Endothelial cell of umbilical vein (primary cell): ENCODE measurements at regions not wholly inside any gene's neighbourhood (a gene's known extent, or its start where the extent isn't known, plus 50 kb on each side); places are given as distances from the start of the nearest gene placed in this dataset.

Experiments
- CTCF ChIP-seq, 2 donors: IDR thresholded peaks; 1 replicate in 1 of 2; 2 replicates in 1 of 2; pipeline ENCODE4 v1.5.1; 2011; ENCODE audit warnings: low read length in 2 of 2, mild to moderate bottlenecking in 2 of 2, moderate library complexity in 2 of 2, control low read depth in 1 of 2, inconsistent platforms in 1 of 2, low read depth in 1 of 2; ENCODE audit not compliant: insufficient read depth in 1 of 2; ENCODE audit errors: extremely low read depth in 1 of 2
- EZH2 ChIP-seq: IDR thresholded peaks from 2 replicates; pipeline ENCODE4 v1.6.1; 2012; ENCODE audit warnings: borderline replicate concordance, low read depth, mild to moderate bottlenecking, moderate library complexity, low read length, inconsistent platforms; ENCODE audit not compliant: severe bottlenecking
- FOS ChIP-seq: IDR thresholded peaks from 2 replicates; pipeline ENCODE4 v1.6.1; 2011; ENCODE audit warnings: mild to moderate bottlenecking, low read length, moderate library complexity, borderline replicate concordance; ENCODE audit not compliant: insufficient read depth
- JUN ChIP-seq: IDR thresholded peaks from 2 replicates; pipeline ENCODE4 v1.6.1; 2011; ENCODE audit warnings: borderline replicate concordance, low read depth; ENCODE audit not compliant: insufficient read length, insufficient read depth
- MYC ChIP-seq: IDR thresholded peaks from one replicate; pipeline ENCODE4 v1.6.1; 2011; ENCODE audit warnings: mild to moderate bottlenecking, low read depth, low read length
- POLR2A ChIP-seq: IDR thresholded peaks from 2 replicates; pipeline ENCODE4 v1.6.1; 2012; ENCODE audit warnings: low read depth, mild to moderate bottlenecking, control low read depth, low read length
- POLR2AphosphoS5 ChIP-seq: IDR thresholded peaks from 2 replicates; pipeline ENCODE4 v1.6.1; 2012; ENCODE audit warnings: low read depth, mild to moderate bottlenecking, control low read depth, low read length, moderate library complexity; ENCODE audit not compliant: insufficient read depth
- TF ChIP-seq, protein P1 (sequence below): IDR thresholded peaks from 2 replicates; pipeline ENCODE4 v1.6.1; 2011; ENCODE audit not compliant: insufficient read depth, insufficient read length

- no peak for TF ChIP-seq CTCF (IDR thresholded peaks at IDR 0.05; ENCODE audit: extremely low read depth in 1 of 2, insufficient read depth in 1 of 2, low read depth in 1 of 2, low read length in 2 of 2)
- TF ChIP-seq, protein P1, sequence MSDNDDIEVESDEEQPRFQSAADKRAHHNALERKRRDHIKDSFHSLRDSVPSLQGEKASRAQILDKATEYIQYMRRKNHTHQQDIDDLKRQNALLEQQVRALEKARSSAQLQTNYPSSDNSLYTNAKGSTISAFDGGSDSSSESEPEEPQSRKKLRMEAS, result no peak
- no peak for TF ChIP-seq POLR2AphosphoS5
- no peak for TF ChIP-seq POLR2A
- TF ChIP-seq EZH2, result no peak
- TF ChIP-seq JUN, result no peak
- TF ChIP-seq MYC, result no peak
- TF ChIP-seq FOS, result no peak
Observed at GRCh38 chr6:72476051-72476450, 145.8 kb upstream of the KCNQ5 start.
